HUES6 (cell line): ENCODE measurements at regions not wholly inside any gene's neighbourhood (a gene's known extent, or its start where the extent isn't known, plus 50 kb on each side); places are given as distances from the start of the nearest gene placed in this dataset.

ENCODE experiments used
- H3K27ac ChIP-seq: 2 replicates; pipeline ENCODE4 v1.7.0; 2013; ENCODE audit warnings: low read depth, mild to moderate bottlenecking, low read length, inconsistent platforms
- H3K27me3 ChIP-seq: 2 replicates; pipeline ENCODE4 v1.6.1; 2013; ENCODE audit warnings: low read length; ENCODE audit not compliant: control insufficient read depth, insufficient read depth
- H3K36me3 ChIP-seq: 2 replicates; pipeline ENCODE4 v1.6.1; 2013; ENCODE audit warnings: low read length; ENCODE audit not compliant: control insufficient read depth, insufficient read depth
- H3K4me1 ChIP-seq: 2 replicates; pipeline ENCODE4 v1.6.1; 2013; ENCODE audit warnings: low read length; ENCODE audit not compliant: control insufficient read depth, insufficient read depth
- H3K4me3 ChIP-seq: 2 replicates; pipeline ENCODE4 v1.5.1; 2013; ENCODE audit warnings: low read depth, low read length
- H3K9ac ChIP-seq: one replicate; pipeline ENCODE4 v1.6.1; 2013; ENCODE audit warnings: mild to moderate bottlenecking, low read length
- H3K9me3 ChIP-seq: 2 replicates; pipeline ENCODE4 v1.6.1; 2013; ENCODE audit warnings: low read depth, low read length; ENCODE audit not compliant: control insufficient read depth, insufficient read depth

DNA sequence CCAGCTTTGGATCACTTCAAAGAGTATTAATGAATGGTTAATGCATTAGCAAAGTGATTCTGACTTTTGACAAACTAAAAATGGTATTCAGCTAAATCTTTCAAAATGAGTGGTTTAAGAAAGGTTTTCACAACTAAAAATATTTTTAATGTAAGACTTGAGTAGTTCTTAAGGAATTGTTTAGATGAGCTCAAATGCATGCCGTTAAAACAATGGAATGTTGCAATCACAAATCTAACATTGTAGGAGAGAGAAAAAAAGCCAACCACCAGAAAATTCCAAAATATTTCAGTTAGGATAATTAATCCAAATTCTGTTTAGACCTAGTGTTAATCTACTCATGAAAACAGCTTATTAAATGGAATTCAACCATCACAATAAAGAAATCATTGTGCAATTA, 1044.8 kb upstream of the SLC10A2 start:
- Histone ChIP-seq H3K9me3 (peaks cover 21% of the 10 kb centered on the region), H3K4me3 (no peak overlapping the region), H3K36me3 (no peaks in the 10 kb centered on the region), H3K27ac (no peak overlapping the region), H3K4me1 (no peaks in the 10 kb centered on the region), H3K27me3 (no peaks in the 10 kb centered on the region), H3K9ac (no peak overlapping the region)

DNA sequence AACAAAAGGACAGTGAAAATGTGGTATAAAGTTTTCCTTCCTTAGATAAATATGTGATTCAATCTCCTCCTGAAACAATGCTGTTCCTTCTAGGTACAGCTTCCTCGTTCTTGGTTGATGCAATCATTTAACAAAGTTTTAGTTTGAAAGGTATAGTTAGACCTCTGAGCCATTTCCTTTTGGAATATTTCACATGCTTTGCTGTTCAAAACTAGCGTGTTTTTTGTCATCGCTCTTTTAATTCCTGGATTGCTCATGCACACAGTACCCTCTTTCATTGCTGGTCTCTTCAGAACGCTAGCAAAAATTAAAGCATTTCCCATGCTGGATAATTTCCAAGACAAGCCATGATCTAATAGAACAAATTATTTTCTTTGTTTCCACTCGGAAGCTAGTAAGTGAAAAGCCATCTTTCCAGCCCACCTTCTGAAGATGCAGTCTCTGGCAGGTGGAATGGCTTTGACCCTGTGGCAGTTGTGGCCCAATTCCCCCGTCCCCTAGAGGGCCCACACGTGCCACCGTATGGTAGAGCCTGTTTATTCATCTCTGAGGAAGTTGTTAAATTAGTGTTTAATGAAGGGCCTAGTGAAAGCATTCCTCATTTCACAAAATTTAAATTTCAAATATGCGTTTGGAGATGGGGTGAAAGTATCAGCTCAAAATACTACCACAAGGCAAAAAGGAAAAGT, 1040.6 kb upstream of the SLC10A2 start:
- Histone ChIP-seq H3K4me1 (no peaks in the 10 kb centered on the region), H3K27ac (no peak overlapping the region), H3K36me3 (no peaks in the 10 kb centered on the region), H3K4me3 (no peak overlapping the region), H3K9ac (no peak overlapping the region), H3K27me3 (no peaks in the 10 kb centered on the region), H3K9me3 (peaks cover 21% of the 10 kb centered on the region)

DNA sequence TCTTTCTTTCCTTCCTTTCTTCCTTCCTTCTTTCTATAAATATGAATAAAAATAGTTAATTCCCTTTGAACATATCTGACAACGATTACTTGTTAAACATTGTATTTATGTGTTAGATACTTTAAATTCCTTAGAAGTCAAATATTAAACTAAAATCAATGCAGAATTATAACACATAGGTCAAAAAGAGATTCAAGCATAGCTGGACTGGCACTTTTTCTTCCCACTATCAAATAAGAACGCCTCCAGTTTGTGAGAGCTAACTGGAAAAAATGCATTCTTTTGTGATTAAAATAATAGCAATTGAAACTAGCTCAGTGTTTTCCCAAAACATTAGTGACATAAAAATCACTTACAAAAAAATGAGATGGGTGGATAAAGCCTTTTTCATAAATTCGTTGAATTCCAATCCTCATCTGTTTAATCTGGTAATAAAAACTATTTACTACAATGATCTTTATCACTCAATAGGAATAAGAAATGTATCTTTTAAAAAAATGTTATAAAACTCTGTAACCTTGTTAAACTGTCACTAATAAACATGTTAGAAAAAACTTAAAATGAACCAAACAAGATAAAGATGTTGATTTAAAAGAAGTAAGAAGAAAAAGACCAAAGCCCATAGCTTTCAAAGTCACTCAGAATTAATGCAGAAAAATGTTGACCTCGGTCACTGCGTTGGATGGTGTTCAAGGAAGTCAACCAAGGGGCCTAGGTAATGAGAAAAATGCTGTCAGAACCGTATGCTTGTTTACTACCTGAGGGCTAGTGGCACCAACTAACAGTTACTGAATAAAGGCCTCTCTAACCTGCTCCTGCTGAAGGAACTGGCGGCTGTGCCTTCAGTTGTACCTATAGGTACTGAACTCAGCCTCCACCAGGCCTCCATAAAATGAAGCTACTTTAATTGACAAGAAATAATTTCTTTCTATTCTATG, 1039.5 kb upstream of the SLC10A2 start:
- Histone ChIP-seq H3K4me3 (no peak overlapping the region), H3K9me3 (peaks cover 21% of the 10 kb centered on the region), H3K27ac (no peak overlapping the region), H3K36me3 (no peaks in the 10 kb centered on the region), H3K9ac (no peak overlapping the region), H3K27me3 (no peaks in the 10 kb centered on the region), H3K4me1 (no peaks in the 10 kb centered on the region)

DNA sequence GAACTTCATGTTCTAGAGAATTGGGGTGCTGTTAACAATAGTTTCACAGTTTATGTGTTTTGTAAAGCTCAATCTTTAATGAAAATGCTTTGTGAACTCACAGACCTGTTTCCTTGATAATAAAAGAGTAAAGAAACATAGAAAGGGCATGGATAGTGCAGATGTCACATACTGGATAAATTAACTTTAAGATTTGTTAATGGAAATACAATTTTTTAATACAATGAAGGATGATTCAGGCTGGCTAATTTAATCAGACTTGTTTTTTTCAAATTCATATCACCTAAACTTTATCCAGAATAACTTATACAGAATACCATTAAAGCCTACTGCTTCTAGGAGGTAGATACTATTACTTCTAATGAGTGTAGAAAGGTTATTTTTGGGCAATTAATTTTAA, 1033.5 kb upstream of the SLC10A2 start:
- Histone ChIP-seq H3K27ac (no peak overlapping the region), H3K4me3 (no peak overlapping the region), H3K4me1 (no peaks in the 10 kb centered on the region), H3K36me3 (no peaks in the 10 kb centered on the region), H3K27me3 (no peaks in the 10 kb centered on the region), H3K9me3 (no peaks in the 10 kb centered on the region), H3K9ac (no peak overlapping the region)

DNA sequence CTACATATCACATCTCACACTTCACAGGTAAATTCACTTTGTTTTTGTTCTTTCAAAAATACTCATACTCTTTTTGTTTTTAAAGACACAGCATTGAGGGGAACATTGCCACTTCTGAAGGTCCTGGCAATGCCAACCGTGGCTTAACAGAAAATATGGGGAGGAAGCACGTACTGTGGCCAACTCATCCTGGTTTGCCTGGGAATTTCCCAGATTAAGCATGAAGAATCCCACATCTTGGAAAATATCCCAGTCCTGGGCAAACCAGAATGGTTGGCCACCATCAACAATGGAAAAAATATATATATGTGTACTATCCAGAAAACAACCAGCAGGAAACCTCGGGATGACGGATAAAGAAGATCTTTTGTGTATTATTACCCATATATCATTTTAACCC, 1032.2 kb upstream of the SLC10A2 start:
- Histone ChIP-seq H3K27ac (no peak overlapping the region), H3K36me3 (no peaks in the 10 kb centered on the region), H3K4me1 (no peaks in the 10 kb centered on the region)

DNA sequence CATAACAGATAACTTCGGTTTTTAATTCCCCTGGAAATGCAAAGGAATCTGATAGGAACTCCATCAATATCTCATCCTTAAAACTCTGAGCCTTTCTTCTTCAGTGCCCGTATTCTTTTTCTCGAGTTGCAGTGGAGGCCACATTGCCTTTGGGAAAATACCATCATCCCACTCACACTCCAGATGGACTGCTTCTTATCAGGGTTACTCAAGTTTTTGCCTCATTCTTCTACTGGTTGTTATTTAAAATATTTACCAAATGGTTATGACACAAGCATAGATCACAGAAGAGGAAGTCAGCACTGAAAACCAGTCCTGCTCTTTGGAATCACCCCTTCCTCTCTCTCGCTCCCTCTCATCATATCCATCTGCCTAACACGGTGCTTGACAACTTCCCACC, 1020.5 kb upstream of the SLC10A2 start:
- no peaks in the 10 kb centered on the region for H3K27me3 ChIP-seq
- no peak overlapping the region for H3K9ac ChIP-seq
- H3K9me3 ChIP-seq, result no peaks in the 10 kb centered on the region
- H3K4me3 ChIP-seq, result no peak overlapping the region
- H3K4me1 ChIP-seq, result no peaks in the 10 kb centered on the region
- no peak overlapping the region for H3K27ac ChIP-seq
- no peaks in the 10 kb centered on the region for H3K36me3 ChIP-seq

More for the DNA sequence above, 1032.2 kb upstream of the SLC10A2 start:
- no peak overlapping the region for H3K4me3 ChIP-seq
- no peaks in the 10 kb centered on the region for H3K9me3 ChIP-seq
- H3K27me3 ChIP-seq, result no peaks in the 10 kb centered on the region
- no peak overlapping the region for H3K9ac ChIP-seq

DNA sequence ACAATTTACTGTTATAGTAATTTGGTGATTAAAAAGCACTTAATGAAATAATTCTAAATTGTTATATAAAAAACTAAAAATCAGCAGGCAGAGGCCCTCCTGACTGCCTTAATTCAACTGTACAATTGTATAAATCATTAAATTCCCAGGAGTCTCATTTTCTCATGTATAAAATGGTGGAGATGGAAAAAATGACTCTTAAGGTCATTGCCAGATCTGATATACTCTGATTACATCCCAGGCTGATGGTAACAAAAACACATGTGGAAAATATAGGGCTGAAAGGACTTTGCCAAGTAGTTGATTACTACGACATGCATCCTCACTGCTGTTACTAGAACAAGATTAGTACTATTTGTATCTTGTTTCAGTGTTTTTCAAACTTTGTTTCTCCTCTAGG, 1020.0 kb upstream of the SLC10A2 start:
- H3K4me3 ChIP-seq, result no peak overlapping the region
- no peaks in the 10 kb centered on the region for H3K4me1 ChIP-seq
- H3K9me3 ChIP-seq, result no peaks in the 10 kb centered on the region
- H3K9ac ChIP-seq, result no peak overlapping the region
- H3K27ac ChIP-seq, result no peak overlapping the region
- H3K27me3 ChIP-seq, result no peaks in the 10 kb centered on the region
- no peaks in the 10 kb centered on the region for H3K36me3 ChIP-seq

DNA sequence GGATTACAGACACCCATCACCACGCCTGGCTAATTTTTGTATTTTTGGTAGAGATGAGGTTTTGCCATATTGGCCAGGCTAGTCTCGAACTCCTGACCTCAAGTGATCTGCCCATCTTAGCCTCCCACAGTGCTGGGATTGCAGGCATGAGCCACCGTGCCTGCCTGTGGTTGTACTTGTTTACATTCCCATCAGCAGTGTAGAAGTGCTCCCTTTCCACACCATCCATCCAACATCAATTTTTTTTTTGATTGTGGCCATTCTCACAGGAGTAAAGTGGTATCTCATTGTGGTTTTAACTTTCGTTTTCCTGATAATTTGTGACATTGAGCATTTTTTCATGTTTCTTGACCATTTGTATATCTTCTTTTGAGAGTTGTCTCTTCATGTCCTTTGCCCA, 1019.4 kb upstream of the SLC10A2 start:
- Histone ChIP-seq H3K27ac (no peak overlapping the region), H3K4me1 (no peaks in the 10 kb centered on the region), H3K9ac (no peak overlapping the region), H3K9me3 (no peaks in the 10 kb centered on the region), H3K36me3 (no peaks in the 10 kb centered on the region), H3K4me3 (no peak overlapping the region), H3K27me3 (no peaks in the 10 kb centered on the region)

DNA sequence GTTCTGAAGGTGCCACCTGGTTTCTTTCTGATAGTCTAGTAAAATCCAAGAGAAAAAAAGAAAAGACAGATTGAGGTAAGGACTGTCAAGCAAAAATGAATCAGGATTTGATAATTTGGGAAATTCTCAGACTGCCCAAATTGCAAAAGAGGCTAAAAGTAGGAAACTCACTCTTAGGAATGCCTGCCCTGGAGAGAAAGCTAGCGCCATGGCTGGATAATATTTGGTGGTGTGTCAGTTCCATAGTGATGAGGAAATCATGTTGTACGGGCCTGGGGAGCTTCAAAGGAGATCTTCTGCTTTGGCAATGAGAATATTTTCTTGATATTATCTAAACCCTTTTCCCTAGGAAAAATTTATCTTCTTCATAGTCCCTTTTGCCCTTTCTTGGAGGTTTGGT, 1008.1 kb upstream of the SLC10A2 start:
- H3K9me3 ChIP-seq, result peaks cover 3% of the 10 kb centered on the region
- no peaks in the 10 kb centered on the region for H3K4me1 ChIP-seq
- no peaks in the 10 kb centered on the region for H3K27me3 ChIP-seq

DNA sequence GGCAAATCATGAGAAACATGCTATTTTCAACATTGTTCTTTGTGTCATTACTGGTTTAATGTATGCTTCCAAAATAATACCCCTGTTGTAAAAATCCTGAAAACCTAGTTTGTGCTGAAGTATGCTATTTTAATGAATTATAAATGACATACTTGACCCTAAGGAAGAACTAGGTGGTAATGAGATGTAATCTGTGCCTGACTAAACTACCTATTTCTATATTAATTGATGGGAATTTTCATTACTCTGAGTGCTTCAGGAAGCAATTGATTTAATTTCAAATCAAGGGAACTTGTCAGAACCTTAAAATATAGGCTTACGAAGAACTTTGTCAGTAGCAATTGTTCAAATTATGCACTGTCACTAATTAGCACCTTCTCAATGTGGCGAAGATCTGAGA, 1005.6 kb upstream of the SLC10A2 start:
- Histone ChIP-seq H3K9ac (no peak overlapping the region), H3K9me3 (no peaks in the 10 kb centered on the region), H3K27me3 (no peaks in the 10 kb centered on the region), H3K4me1 (no peaks in the 10 kb centered on the region), H3K4me3 (no peak overlapping the region), H3K27ac (no peak overlapping the region), H3K36me3 (no peaks in the 10 kb centered on the region)

More for the DNA sequence above, 1008.1 kb upstream of the SLC10A2 start:
- H3K4me3 ChIP-seq, result no peak overlapping the region
- no peak overlapping the region for H3K9ac ChIP-seq
- no peak overlapping the region for H3K27ac ChIP-seq
- H3K36me3 ChIP-seq, result no peaks in the 10 kb centered on the region

DNA sequence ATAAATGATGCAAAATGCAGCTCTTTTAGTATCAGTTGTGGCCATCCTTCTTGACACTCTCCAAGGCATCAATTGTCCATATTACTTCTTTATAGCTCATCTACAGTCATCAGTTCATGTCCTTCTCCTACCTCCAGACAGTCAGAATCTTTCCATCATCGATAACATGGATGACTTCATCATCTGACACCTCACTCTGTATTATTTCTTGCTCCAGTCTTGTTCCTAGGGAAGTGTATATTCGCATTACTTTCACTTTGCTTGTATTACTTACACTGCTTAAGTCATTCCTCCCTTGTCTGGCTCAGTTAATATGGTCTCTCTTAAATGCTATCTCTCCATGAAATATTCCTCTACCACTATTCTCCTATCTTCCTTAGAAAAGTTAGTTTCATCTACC, 999.1 kb upstream of the SLC10A2 start:
- no peak overlapping the region for H3K9ac ChIP-seq
- no peaks in the 10 kb centered on the region for H3K4me1 ChIP-seq
- H3K9me3 ChIP-seq, result no peaks in the 10 kb centered on the region
- no peak overlapping the region for H3K4me3 ChIP-seq
- no peaks in the 10 kb centered on the region for H3K27me3 ChIP-seq
- H3K36me3 ChIP-seq, result no peaks in the 10 kb centered on the region
- H3K27ac ChIP-seq, result no peak overlapping the region
